ENCODE measurements at regions not wholly inside any gene's neighbourhood (a gene's known extent, or its start where the extent isn't known, plus 50 kb on each side); places are given as distances from the start of the nearest gene placed in this dataset.

DNA sequence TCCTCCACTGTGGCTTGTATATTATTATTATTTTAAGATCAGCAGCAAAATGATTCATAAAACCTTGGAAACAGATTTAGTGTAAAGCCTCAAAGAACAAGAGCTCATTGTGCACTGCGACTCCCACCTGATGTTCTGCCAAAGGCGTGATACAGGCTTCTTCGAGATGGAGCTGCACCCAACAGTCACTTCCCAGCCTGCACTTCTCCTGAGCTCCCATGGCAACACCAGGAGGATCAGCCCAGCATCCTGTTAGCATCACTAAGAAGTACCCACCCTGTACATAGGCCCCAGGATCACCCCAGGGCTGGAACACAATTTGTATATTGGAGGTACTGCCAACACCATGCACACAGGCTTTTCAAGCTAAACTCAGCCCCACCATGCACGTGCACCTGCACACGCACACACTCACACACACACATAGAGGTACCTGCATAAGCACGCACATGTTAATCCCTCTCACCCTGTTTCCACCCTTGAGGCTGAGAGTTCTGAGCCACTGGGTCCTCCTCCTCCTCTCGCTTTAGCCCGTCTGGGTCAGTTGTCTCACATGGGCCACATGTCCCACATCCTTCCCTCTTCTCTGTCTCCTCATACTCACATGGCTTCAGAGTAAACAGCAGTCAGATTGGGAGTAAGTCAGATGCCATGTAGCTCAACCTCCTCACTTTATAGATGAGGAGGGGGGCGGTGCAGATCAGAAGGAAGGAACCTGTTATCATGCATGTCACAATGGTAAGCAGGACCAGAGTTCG lies 281.9 kb upstream of the POU3F1 start:
- FAIRE-seq, result no peak
- TF ChIP-seq, protein P1, sequence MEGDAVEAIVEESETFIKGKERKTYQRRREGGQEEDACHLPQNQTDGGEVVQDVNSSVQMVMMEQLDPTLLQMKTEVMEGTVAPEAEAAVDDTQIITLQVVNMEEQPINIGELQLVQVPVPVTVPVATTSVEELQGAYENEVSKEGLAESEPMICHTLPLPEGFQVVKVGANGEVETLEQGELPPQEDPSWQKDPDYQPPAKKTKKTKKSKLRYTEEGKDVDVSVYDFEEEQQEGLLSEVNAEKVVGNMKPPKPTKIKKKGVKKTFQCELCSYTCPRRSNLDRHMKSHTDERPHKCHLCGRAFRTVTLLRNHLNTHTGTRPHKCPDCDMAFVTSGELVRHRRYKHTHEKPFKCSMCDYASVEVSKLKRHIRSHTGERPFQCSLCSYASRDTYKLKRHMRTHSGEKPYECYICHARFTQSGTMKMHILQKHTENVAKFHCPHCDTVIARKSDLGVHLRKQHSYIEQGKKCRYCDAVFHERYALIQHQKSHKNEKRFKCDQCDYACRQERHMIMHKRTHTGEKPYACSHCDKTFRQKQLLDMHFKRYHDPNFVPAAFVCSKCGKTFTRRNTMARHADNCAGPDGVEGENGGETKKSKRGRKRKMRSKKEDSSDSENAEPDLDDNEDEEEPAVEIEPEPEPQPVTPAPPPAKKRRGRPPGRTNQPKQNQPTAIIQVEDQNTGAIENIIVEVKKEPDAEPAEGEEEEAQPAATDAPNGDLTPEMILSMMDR (IDR thresholded peaks at IDR 0.05; ENCODE audit: insufficient read depth, missing control alignments), result no peak

DNA sequence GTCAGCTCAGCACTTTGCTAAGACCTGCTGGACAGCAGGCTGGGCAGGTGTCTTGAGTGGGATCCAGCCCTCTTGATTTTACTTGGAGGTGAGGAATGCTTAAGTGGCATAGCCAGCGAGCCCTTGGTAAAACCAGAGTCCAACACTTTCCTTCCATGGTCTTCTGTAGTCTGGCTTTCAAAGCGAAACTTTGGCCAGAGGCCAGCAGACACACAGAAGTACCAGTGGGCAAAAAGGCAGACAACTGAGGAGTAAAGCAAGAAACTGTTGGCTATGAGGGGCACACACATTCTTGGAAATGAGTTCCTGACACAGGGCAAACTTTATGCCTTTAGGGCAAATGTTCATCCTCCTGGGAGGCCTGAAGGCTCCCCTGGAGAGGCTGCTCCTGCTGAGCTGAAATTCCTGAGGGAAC lies 281.0 kb upstream of the POU3F1 start:
- TF ChIP-seq, protein P1 (IDR thresholded peaks at IDR 0.05; ENCODE audit: insufficient read depth, missing control alignments), result no peak
- FAIRE-seq (no peak), DNase-seq (ENCODE audit: insufficient read length, low spot score) (no peak)

More for the DNA sequence above, 281.9 kb upstream of the POU3F1 start:
- DNase-seq (ENCODE audit: insufficient read length, low spot score), result no peak

GRCh38 chr1:38326856-38327255 lies 280.3 kb upstream of the POU3F1 start:
- TF ChIP-seq, protein P1 (IDR thresholded peaks at IDR 0.05; ENCODE audit: insufficient read depth, missing control alignments), result no peak
- DNase-seq (ENCODE audit: insufficient read length, low spot score) (peak; percentile 23), FAIRE-seq (no peak)

GRCh38 chr1:38326135-38326534 lies 279.5 kb upstream of the POU3F1 start:
- DNase-seq (ENCODE audit: insufficient read length, low spot score) (no peak), FAIRE-seq (no peak)
- TF ChIP-seq, protein P1 (IDR thresholded peaks at IDR 0.05; ENCODE audit: insufficient read depth, missing control alignments), result peak; percentile 9

DNA sequence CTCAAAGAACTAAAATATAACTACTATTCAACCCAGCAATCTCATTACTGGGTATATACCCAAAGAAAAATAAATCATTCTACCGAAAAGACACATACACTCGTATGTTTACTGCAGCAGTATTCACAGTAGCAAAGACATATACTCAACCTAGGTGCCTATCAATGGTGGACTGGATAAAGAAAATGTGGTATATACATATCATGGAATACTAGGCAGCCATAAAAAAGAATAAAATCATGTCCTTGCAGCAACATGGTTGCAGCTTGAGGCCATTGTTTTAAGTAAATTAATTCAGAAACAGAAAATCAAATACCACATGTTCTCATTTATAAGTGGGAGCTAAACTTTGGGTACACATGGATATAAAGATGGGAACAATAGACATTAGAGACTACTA lies 266.2 kb upstream of the POU3F1 start:
- FAIRE-seq (no peak), DNase-seq (ENCODE audit: insufficient read length, low spot score) (no peak)
- TF ChIP-seq, protein P1 (IDR thresholded peaks at IDR 0.05; ENCODE audit: insufficient read depth, missing control alignments), result no peak

DNA sequence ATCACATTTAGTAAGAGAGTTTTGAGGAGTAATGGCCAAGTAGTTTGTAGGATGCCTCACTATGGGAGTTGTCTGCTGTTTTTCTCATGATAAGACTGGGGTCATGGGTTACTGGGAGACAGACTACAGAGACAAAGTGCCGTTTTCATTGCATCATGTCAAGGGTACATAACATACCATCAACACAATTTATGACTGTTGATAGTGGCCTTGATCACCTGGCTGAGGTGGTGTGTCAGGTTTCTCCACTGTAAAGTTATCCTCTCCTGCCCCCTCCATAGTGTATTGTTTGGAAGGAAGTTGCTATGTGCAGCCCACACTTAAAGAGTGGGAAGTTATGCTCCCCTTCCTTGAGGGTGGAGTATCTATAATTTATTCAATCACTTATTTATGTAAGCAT lies 263.5 kb upstream of the POU3F1 start:
- FAIRE-seq (no peak), DNase-seq (ENCODE audit: insufficient read length, low spot score) (no peak)
- TF ChIP-seq, protein P1 (IDR thresholded peaks at IDR 0.05; ENCODE audit: insufficient read depth, missing control alignments), result no peak

GRCh38 chr1:38308780-38309179 lies 262.2 kb upstream of the POU3F1 start:
- TF ChIP-seq, protein P1 (IDR thresholded peaks at IDR 0.05; ENCODE audit: insufficient read depth, missing control alignments), result no peak
- DNase-seq (ENCODE audit: insufficient read length, low spot score), result no peak
- no peak for FAIRE-seq

Measured in D721Med (cell line).